Suprapubic skin (tissue), 4 donors: ENCODE measurements at regions not wholly inside any gene's neighbourhood (a gene's known extent, or its start where the extent isn't known, plus 50 kb on each side); places are given as distances from the start of the nearest gene placed in this dataset.

Experiments
- DNase-seq, 2 donors: peaks; one replicate each; pipeline ENCODE4 v3.0.0-alpha.2; 2019; ENCODE audit warnings: low spot score in 2 of 2
- H3K27ac ChIP-seq: fragments of 200-600 bp; sonication (generic); one replicate; pipeline ENCODE4 v1.5.1; 2019
- H3K27me3 ChIP-seq: fragments of 200-600 bp; sonication (generic); one replicate; pipeline ENCODE4 v1.5.1; 2019
- H3K36me3 ChIP-seq: fragments of 200-600 bp; sonication (generic); one replicate; pipeline ENCODE4 v1.5.1; 2019
- H3K4me1 ChIP-seq: fragments of 200-600 bp; sonication (generic); one replicate; pipeline ENCODE4 v1.5.1; 2019
- H3K4me3 ChIP-seq: fragments of 200-600 bp; sonication (generic); one replicate; pipeline ENCODE4 v1.5.1; 2019; ENCODE audit warnings: mild to moderate bottlenecking
- H3K9me3 ChIP-seq: fragments of 200-600 bp; sonication (generic); one replicate; pipeline ENCODE4 v1.5.1; 2019
- EP300 ChIP-seq: sonication (generic); formaldehyde crosslinking; IDR thresholded peaks from one replicate; pipeline ENCODE4 v1.6.1; 2017; ENCODE audit warnings: antibody characterized with exemption
- POLR2A ChIP-seq, 2 donors: fragments of 450-650 bp; IDR thresholded peaks; one replicate each; pipeline ENCODE4 v1.6.1; 2017; ENCODE audit warnings: antibody characterized with exemption in 2 of 2, mild to moderate bottlenecking in 2 of 2, moderate library complexity in 2 of 2
- POLR2AphosphoS5 ChIP-seq, 3 donors: sonication (generic); formaldehyde crosslinking; IDR thresholded peaks; one replicate each; pipeline ENCODE4 v1.6.1; 2017; ENCODE audit warnings: antibody characterized with exemption in 3 of 3
- WGBS: methylation state at CpG from one replicate; pipeline ENCODE4 v1.1.5; 2018; 5-methylcytosine and 5-hydroxymethylcytosine counted together
- TF ChIP-seq, protein P1 (sequence below), 2 donors: fragments of 200-600 bp in 1 of 2; fragments of 450-650 bp in 1 of 2; sonication (generic) in 1 of 2; IDR thresholded peaks; one replicate each; pipeline ENCODE4 v1.5.1; 2016 to 2019; ENCODE audit warnings: antibody characterized with exemption in 2 of 2, mild to moderate bottlenecking in 1 of 2, moderate library complexity in 1 of 2

DNA sequence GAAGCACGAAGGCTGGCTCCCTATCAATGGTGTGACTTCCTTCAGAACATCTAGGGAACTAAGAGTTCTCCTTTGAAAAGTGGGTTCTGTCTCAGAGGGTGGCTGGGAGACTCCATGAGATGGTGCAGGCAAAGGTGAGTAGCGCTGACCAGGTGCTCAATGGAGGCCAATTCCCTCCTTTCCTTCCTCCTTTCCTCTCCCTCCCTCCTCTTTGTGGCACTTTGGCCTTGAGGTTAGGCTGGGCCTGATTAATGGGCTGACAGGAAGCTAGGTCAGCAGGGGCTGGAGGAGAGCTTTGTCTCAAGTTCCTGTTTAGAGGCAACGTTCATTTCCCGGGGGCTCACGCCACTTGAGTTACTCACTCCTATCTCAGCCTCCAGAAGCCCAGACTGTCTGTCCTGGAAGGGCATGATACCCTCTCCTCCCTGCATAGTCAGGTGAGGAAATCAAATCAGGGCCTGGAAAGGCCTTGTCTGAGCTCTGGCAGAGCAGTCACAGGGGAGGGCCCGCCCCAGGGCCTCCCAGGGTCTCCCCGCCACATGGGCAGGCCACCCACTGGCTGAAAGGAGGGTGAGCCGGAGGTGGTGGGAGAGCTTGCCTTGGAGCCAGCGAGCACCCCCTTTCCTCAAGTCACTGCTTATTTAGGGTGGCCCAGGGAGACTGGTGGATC is 58.4 kb upstream of the SSBP3 start:
- H3K27me3 ChIP-seq, result no peaks in the 10 kb centered on the region
- no peak overlapping the region for H3K4me3 ChIP-seq
- H3K9me3 ChIP-seq, result no peaks in the 10 kb centered on the region
- peak in 1 of 2 donors; percentile 58 for DNase-seq
- H3K27ac ChIP-seq, result no peak overlapping the region
- 75% methylated on average over 6 of the region's 9 CpGs for WGBS
- H3K4me1 ChIP-seq, result no peaks in the 10 kb centered on the region
- TF ChIP-seq POLR2A (IDR thresholded peaks at IDR 0.05), result no peak
- TF ChIP-seq EP300, result no peak
- no peak for TF ChIP-seq POLR2AphosphoS5 (IDR thresholded peaks at IDR 0.05)
- TF ChIP-seq, protein P1, sequence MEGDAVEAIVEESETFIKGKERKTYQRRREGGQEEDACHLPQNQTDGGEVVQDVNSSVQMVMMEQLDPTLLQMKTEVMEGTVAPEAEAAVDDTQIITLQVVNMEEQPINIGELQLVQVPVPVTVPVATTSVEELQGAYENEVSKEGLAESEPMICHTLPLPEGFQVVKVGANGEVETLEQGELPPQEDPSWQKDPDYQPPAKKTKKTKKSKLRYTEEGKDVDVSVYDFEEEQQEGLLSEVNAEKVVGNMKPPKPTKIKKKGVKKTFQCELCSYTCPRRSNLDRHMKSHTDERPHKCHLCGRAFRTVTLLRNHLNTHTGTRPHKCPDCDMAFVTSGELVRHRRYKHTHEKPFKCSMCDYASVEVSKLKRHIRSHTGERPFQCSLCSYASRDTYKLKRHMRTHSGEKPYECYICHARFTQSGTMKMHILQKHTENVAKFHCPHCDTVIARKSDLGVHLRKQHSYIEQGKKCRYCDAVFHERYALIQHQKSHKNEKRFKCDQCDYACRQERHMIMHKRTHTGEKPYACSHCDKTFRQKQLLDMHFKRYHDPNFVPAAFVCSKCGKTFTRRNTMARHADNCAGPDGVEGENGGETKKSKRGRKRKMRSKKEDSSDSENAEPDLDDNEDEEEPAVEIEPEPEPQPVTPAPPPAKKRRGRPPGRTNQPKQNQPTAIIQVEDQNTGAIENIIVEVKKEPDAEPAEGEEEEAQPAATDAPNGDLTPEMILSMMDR (IDR thresholded peaks at IDR 0.05), result no peak
- no peaks in the 10 kb centered on the region for H3K36me3 ChIP-seq

DNA sequence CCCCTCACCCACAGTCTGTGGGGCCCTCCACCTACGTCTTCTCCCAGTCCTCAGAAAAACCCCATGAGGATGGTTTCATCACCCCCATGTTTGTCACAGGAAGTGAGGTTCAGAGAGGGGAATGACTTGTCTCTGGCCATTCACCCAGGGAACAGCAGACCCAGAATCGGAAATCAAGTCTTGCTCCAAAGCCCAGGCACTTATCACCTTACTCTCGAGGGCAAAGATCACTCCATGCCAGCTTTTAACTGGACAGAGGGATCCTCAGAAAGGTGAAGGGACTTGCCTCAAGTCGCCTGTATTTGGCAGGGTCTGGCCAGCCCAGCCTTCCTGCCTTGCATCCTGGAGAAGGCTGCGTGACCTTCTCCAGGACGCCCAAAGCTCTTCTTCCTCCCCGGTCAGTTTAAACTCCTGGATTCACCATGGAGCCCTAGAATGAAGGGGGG is 57.9 kb upstream of the SSBP3 start:
- TF ChIP-seq POLR2AphosphoS5 (IDR thresholded peaks at IDR 0.05) (no peak), POLR2A (IDR thresholded peaks at IDR 0.05) (no peak)
- TF ChIP-seq, protein P1 (IDR thresholded peaks at IDR 0.05), result no peak
- Histone ChIP-seq H3K36me3 (no peaks in the 10 kb centered on the region), H3K9me3 (no peaks in the 10 kb centered on the region), H3K4me1 (no peaks in the 10 kb centered on the region), H3K4me3 (no peak overlapping the region), H3K27me3 (no peaks in the 10 kb centered on the region), H3K27ac (no peak overlapping the region)
- 91% methylated on average over 7 of the region's 7 CpGs for WGBS
- DNase-seq, result peak in 1 of 2 donors; percentile 52

DNA sequence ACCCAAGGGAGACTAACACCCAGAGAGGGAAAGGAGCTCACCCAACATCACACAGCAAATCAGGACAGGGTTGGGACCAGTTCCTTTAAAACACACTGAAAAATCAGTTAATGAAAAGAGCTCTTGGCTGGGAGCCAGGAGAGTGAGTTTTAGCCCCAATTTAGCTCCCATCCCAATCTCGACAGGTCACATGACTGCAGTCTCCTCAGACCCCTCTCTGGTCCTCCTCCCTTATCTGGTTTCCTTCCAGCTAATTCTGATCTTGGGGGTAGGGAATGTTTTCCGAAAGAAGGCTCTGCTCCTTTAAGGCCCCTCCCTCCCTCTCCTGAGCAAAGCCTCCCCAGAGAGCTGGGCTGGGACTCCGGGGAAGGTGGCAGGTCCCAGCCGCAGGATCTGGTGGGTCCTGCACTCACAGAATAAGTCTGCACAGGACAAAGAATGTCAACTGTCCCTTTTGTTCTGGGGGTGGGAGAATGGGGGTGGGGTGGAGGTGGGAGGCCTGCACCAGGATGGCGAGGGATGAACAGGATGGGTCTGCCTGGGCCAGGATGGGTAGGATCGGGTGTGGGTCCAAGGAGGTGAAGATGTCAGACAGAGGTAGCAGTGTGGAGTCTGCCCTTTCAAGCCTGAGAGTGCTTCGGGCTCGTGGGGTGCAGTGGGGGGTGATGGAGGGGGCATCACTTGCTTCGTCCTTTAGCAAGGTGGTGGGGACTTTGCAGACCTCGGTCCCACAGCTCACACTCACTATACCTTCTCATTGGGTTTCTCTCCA is 57.3 kb upstream of the SSBP3 start:
- 61% methylated on average over 10 of the region's 10 CpGs for WGBS
- H3K9me3 ChIP-seq, result no peaks in the 10 kb centered on the region
- TF ChIP-seq, protein P1 (IDR thresholded peaks at IDR 0.05), result no peak
- no peak for TF ChIP-seq POLR2AphosphoS5 (IDR thresholded peaks at IDR 0.05)
- TF ChIP-seq EP300, result no peak
- no peak for TF ChIP-seq POLR2A (IDR thresholded peaks at IDR 0.05)
- H3K27me3 ChIP-seq, result no peaks in the 10 kb centered on the region
- no peaks in the 10 kb centered on the region for H3K36me3 ChIP-seq
- no peak overlapping the region for H3K27ac ChIP-seq
- peak in 1 of 2 donors; percentile 72 for DNase-seq
- no peaks in the 10 kb centered on the region for H3K4me1 ChIP-seq
- no peak overlapping the region for H3K4me3 ChIP-seq

DNA sequence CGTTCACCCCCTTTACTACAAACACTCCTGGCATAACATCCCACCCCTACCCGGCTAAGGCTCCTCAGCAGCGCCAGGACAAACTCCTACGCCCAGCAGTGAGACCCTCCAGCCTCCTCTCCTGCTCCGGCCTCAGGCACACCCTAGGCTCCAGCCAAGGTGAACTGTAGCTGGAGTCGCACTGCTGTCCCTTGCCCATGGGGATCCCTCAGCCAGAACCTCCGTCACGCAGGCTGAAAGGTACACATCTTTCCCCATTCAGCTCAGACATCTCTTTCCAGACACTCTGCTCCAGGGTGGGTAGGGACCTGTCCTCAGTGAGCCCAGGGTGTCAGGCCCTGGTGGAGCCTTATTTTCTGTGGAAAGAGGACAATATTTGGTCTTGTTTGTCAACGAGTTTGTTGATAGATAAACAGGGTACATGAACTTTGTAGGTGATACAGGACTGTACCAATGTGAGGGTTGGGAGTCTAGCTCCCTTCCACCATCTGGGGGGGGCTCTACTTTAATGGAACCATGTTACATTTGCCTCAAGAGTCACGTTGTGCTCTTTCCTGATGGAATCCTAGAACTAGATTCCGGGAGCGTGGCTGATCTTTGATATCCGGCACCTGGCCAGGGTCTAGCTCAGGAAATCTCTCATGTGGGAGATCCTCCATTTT is 56.5 kb upstream of the SSBP3 start:
- 83% methylated on average over 13 of the region's 13 CpGs for WGBS
- H3K27ac ChIP-seq, result no peak overlapping the region
- no peaks in the 10 kb centered on the region for H3K36me3 ChIP-seq
- no peak for TF ChIP-seq POLR2AphosphoS5 (IDR thresholded peaks at IDR 0.05)
- TF ChIP-seq, protein P1 (IDR thresholded peaks at IDR 0.05), result no peak
- TF ChIP-seq POLR2A (IDR thresholded peaks at IDR 0.05), result no peak
- TF ChIP-seq EP300, result no peak
- H3K9me3 ChIP-seq, result no peaks in the 10 kb centered on the region
- peak in 1 of 2 donors; percentile 45 for DNase-seq
- H3K27me3 ChIP-seq, result no peaks in the 10 kb centered on the region
- H3K4me1 ChIP-seq, result no peaks in the 10 kb centered on the region
- H3K4me3 ChIP-seq, result no peak overlapping the region
